GM19328 (cell line): ENCODE measurements at regions not wholly inside any gene's neighbourhood (a gene's known extent, or its start where the extent isn't known, plus 50 kb on each side); places are given as distances from the start of the nearest gene placed in this dataset.
"Not testable (repeated sequence)": the region's sequence is repeated elsewhere in the genome, so short reads cannot be mapped to it uniquely, and the experiment has no call there.

ENCODE experiments used
- ATAC-seq: cut with Tn5 transposase; IDR thresholded peaks from one replicate; pipeline ENCODE4 v1.9.1; 2021; ENCODE audit warnings: mild to moderate bottlenecking, moderate library complexity; ENCODE audit not compliant: unreplicated experiment

- ATAC-seq: no peak
Observed at GRCh38 chr4:26204249-26204825, 116.5 kb upstream of the RBPJ start.

GRCh38 chr4:26204911-26205370 lies 115.9 kb upstream of the RBPJ start:
- no peak for ATAC-seq

GRCh38 chr4:26206339-26206738 lies 114.5 kb upstream of the RBPJ start:
- no peak for ATAC-seq

GRCh38 chr4:26206999-26207398 lies 113.8 kb upstream of the RBPJ start:
- ATAC-seq: no peak

- ATAC-seq: no peak
Observed at GRCh38 chr4:26207631-26208030, 113.2 kb upstream of the RBPJ start.

GRCh38 chr4:26208237-26208994 lies 112.4 kb upstream of the RBPJ start:
- ATAC-seq: no peak

GRCh38 chr4:26209378-26209777 lies 111.4 kb upstream of the RBPJ start:
- ATAC-seq: not testable (repeated sequence)

GRCh38 chr4:26212528-26212927 lies 108.3 kb upstream of the RBPJ start:
- ATAC-seq: no peak

- no peak for ATAC-seq
Observed at GRCh38 chr4:26213317-26213716, 107.5 kb upstream of the RBPJ start.

GRCh38 chr4:26214994-26215393 lies 105.8 kb upstream of the RBPJ start:
- no peak for ATAC-seq

- no peak for ATAC-seq
Observed at GRCh38 chr4:26215725-26216124, 105.1 kb upstream of the RBPJ start.

- ATAC-seq: no peak
Observed at GRCh38 chr4:26217481-26217880, 103.3 kb upstream of the RBPJ start.

- peak; percentile 58 for ATAC-seq
Observed at GRCh38 chr4:26217961-26218676, 102.7 kb upstream of the RBPJ start.

GRCh38 chr4:26218677-26219605 lies 101.9 kb upstream of the RBPJ start:
- no peak for ATAC-seq

- ATAC-seq: no peak
Observed at GRCh38 chr4:26220696-26221095, 100.1 kb upstream of the RBPJ start.

- no peak for ATAC-seq
Observed at GRCh38 chr4:26223155-26223554, 97.7 kb upstream of the RBPJ start.

- no peak for ATAC-seq
Observed at GRCh38 chr4:26226629-26227376, 94.0 kb upstream of the RBPJ start.

- no peak for ATAC-seq
Observed at GRCh38 chr4:26227601-26228229, 93.1 kb upstream of the RBPJ start.

- no peak for ATAC-seq
Observed at GRCh38 chr4:26228883-26229282, 91.9 kb upstream of the RBPJ start.

GRCh38 chr4:26229974-26230373 lies 90.8 kb upstream of the RBPJ start:
- no peak for ATAC-seq
